ENCODE measurements at regions not wholly inside any gene's neighbourhood (a gene's known extent, or its start where the extent isn't known, plus 50 kb on each side); places are given as distances from the start of the nearest gene placed in this dataset.

- no peak for ATAC-seq
- Histone ChIP-seq H3K4me3 (ENCODE audit: low read depth in 2 of 2, low read length in 2 of 2) (no peak overlapping the region), H3K4me1 (ENCODE audit: control insufficient read depth, insufficient read depth, low read length) (no peaks in the 10 kb centered on the region), H3K9me3 (ENCODE audit: control insufficient read depth, insufficient read depth, low read depth, low read length) (no peaks in the 10 kb centered on the region), H3K27ac (ENCODE audit: low read length) (no peak overlapping the region), H3K27me3 (ENCODE audit: control insufficient read depth, insufficient read depth, low read length) (no peaks in the 10 kb centered on the region), H3K36me3 (ENCODE audit: control insufficient read depth, insufficient read depth, low read length) (no peaks in the 10 kb centered on the region)
- in situ Hi-C loops (cut with HindIII; ENCODE audit: low pct_unique_long_range_greater_than_20kb, low sequenced_read_pairs) (no loop called here), intact Hi-C loops (cut with micrococcal nuclease; ENCODE audit: unreplicated experiment) (no loop called here)
- BruUV-seq (replicated peaks) = no TSS peak
- POLR2A ChIA-PET = no interaction called here
- TF ChIP-seq TCF7L2 (IDR thresholded peaks at IDR 0.05; ENCODE audit: low read depth, low read length) = no peak
- TF ChIP-seq REST (IDR thresholded peaks at IDR 0.05; ENCODE audit: insufficient read depth in 1 of 2, low read depth in 2 of 2, low read length in 1 of 2) = no peak
- no peak for TF ChIP-seq POLR2AphosphoS5 (IDR thresholded peaks at IDR 0.05; ENCODE audit: low read depth, low read length)
- TF ChIP-seq CTCF (IDR thresholded peaks at IDR 0.05) = no peak
- TF ChIP-seq SIN3A (IDR thresholded peaks at IDR 0.05; ENCODE audit: borderline replicate concordance, insufficient read depth, low read depth, low read length) = no peak
- no peak for DNase-seq (ENCODE audit: low read depth, low spot score)
- CTCF ChIA-PET = no interaction called here
Measured at GRCh38 chr6:2407525-2407924, 162.1 kb upstream of the GMDS start.

DNA sequence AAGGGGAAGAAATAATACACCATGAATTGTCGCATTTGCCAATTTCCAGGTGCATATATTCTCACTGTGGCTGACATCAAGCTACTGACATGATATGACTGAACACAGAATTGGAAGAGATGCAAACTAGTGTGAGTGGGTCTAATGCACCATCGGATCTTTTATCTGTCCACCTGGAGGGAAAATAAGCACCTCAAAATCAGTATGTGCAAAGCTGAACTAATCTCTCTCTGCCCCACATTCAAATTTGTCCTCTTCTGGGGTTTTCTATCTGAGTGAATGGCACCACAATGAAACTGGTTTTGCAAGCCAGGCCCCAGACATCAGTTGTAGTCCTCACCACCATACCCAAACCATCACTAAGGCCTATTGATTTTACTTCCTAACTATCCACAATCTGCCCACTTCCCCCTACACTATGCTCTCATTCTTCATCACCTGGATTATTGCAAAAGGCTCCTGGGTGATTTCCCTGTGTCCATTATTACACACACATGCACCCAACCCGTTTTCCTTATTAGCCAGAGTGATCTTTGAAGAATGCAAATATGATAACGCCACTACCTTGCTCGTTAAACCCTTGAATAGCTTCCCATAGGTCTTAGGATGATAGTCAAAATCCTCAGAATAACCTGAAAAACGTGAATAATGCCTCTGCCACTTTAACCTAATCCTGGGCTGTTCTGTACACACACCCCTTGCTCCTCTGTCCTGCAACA is 159.0 kb upstream of the GMDS start:
- BruUV-seq (replicated peaks) = no TSS peak
- TF ChIP-seq SIN3A (IDR thresholded peaks at IDR 0.05; ENCODE audit: borderline replicate concordance, insufficient read depth, low read depth, low read length) (no peak), CTCF (IDR thresholded peaks at IDR 0.05) (no peak), REST (IDR thresholded peaks at IDR 0.05; ENCODE audit: insufficient read depth in 1 of 2, low read depth in 2 of 2, low read length in 1 of 2) (no peak), POLR2AphosphoS5 (IDR thresholded peaks at IDR 0.05; ENCODE audit: low read depth, low read length) (no peak), TCF7L2 (IDR thresholded peaks at IDR 0.05; ENCODE audit: low read depth, low read length) (no peak)
- ChIA-PET POLR2A (no interaction called here), CTCF (no interaction called here)
- in situ Hi-C loops (cut with HindIII; ENCODE audit: low pct_unique_long_range_greater_than_20kb, low sequenced_read_pairs) (no loop called here), intact Hi-C loops (cut with micrococcal nuclease; ENCODE audit: unreplicated experiment) (no loop called here)
- no peaks in the 10 kb centered on the region for H3K36me3 ChIP-seq (ENCODE audit: control insufficient read depth, insufficient read depth, low read length)
- ATAC-seq = no peak
- H3K4me1 ChIP-seq (ENCODE audit: control insufficient read depth, insufficient read depth, low read length) = no peaks in the 10 kb centered on the region
- no peak for DNase-seq (ENCODE audit: low read depth, low spot score)
- no peaks in the 10 kb centered on the region for H3K27me3 ChIP-seq (ENCODE audit: control insufficient read depth, insufficient read depth, low read length)
- no peak overlapping the region for H3K27ac ChIP-seq (ENCODE audit: low read length)
- H3K4me3 ChIP-seq (ENCODE audit: low read depth in 2 of 2, low read length in 2 of 2) = no peak overlapping the region
- no peaks in the 10 kb centered on the region for H3K9me3 ChIP-seq (ENCODE audit: control insufficient read depth, insufficient read depth, low read depth, low read length)

All from Panc1 (cell line).